Fibroblast of skin of left biceps (primary cell): ENCODE measurements at regions not wholly inside any gene's neighbourhood (a gene's known extent, or its start where the extent isn't known, plus 50 kb on each side); places are given as distances from the start of the nearest gene placed in this dataset.
A peak's percentile ranks its signal among the peaks of the same experiment; 100 is the strongest.

Source experiments
- DNase-seq, 2 experiments: peaks; one replicate each; pipeline ENCODE4 v3.0.0-alpha.2; 2013; ENCODE audit warnings: low read depth in 2 of 2

DNA sequence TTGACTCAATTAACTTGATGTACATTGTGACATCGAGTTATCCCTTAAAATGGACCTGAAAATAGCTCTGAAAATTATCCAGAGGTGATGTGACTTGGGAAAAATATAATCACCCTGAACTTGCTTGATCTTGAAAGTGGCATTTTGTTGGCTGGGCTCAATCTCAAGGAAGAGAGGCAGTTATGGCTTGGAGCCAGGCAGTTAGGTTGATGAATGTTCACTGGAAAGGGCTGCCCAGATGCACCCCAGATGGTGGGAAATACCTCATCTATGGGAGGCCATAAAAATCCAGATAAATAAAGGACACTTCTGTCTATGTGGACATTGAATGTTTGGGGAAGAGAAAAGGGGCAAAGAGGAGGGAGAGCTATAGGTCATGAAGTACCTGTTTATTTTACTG lies 55.7 kb upstream of the OR5AN1 start:
- DNase-seq = no peak

DNA sequence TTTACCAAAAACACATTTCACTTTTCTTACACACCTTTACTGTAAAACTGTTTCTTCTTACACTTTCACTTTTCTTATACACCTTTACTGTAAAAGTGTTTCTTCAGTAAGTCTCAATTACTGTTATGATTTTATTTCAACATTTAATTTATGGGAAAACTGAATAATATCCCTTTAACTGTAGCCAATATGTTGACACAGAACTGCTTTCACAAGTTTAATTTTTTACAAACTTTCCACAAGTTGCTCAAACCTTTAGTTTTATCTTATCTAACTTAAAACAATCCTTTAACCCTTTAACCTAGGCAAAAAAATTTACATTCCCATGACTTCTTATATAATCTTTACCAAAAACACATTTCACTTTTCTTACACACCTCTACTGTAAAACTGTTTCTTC lies 63.3 kb upstream of the OR5AN1 start:
- no peak for DNase-seq

DNA sequence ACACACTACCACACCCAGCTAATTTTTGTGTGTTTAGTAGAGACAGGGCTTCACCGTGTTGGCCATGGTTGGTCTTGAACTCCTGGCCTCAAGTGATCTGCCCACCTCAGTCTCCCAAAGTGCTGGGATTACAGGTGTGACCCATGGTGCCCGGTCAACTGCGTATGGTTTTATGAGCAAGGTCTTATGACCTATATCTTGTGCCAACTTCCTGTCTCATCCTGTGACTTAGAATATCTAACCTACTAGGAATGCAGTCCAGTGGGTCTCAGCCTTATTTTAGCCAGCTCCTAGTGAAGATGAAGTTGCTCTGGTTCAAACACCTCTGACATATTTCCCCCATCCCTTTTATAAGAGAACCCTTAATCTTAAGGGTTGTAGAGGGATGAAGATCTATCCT lies 66.1 kb upstream of the OR5AN1 start:
- no peak for DNase-seq

DNA sequence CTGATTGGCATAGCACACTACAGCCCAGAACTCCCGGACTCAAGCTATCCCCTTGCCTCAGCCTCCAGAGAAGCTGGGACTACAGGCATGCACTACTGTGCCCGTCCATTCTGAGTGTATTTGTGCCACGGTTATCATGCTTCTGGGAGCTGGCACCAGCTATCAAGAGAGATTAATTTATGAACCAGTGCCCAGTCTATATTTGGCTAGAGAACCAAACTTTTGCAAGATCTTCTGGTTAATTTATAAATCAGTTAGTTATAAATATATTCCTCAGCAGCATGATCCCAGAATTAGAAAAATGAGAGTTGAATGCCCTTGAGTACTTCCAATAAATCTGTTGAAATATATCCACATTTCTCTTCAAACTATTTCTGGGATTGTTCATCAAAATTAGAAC lies 67.5 kb upstream of the OR5AN1 start:
- no peak for DNase-seq

DNA sequence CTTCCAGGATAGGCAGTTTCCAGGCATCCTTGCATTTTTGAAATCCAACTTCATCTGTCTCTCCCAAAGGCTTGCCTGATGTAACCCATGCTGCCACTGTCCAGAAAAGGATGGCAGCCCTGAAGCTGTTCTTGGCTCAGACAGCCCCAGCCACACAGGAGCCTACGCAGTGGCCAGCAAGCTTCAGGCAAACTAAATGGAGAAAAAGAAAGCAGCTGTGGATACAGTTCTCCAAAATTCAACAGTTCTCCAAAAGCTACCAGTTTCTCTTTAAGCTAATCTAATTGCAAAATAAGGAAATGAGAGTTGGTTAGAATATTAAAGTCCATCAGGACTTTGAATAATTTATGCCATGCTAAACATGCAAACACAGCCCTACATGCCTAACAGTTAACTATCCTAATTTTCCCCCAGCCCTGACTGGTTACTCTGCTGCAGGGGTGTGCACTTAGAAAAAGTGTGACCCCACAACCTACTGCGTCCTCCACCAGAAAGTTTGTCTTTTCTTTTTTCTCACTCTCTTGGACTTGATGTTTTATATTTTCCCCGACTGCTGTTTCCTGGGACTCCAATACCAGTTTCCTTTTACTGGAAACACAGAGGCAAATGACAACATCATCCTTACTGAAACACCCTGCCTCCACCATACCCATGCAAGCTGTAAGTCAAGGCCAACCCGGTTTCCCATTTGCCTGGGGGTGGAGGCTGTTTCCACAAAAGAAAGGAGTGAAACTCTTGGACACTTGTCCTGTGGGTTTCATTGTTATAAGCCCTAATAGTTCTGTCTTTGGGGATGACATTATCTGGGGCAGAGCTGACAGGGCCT lies 69.1 kb upstream of the OR5AN1 start:
- no peak for DNase-seq

DNA sequence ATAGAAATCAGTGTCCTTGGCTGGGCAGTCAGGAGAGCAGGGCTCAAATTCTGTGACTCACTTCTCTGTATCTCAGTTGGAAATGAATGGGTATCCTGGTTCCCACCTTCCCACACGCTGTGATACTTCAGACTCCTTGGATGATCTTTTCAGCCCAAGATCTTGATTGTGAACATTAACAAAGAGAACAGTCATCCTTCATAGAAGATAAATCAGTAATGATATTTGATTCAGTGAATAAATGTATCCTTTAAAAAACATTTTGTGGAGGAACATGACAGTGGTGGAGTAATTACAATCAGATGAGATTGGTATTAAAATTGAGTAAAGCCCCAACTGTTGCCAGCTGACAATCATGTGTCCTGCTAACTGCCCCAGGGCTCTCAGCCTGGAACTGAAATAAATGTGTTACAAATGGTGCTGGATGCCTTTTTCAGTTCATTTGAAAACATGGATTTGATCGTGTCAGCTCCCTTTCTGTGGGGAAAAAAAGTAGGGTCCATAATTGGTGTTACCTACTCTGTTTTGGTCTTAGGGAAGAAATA lies 72.9 kb upstream of the OR5AN1 start:
- no peak for DNase-seq

DNA sequence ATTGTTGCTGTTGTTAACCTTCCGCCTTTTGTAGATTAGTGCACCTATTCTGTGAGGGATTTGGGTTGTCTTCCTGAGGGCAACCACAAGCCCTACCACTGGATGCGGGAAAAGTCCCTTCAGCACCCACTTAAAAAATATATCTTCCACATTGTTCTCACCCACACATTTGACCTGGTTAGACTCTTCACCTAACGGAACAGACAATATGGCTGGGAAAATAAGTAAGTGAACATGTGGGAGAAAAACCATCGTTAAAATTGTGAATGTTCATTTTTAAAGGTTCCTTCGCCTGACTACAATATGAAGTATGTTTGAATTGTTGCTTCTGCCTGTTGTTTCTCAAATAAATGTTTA lies 72.0 kb upstream of the MPEG1 start:
- DNase-seq = no peak

DNA sequence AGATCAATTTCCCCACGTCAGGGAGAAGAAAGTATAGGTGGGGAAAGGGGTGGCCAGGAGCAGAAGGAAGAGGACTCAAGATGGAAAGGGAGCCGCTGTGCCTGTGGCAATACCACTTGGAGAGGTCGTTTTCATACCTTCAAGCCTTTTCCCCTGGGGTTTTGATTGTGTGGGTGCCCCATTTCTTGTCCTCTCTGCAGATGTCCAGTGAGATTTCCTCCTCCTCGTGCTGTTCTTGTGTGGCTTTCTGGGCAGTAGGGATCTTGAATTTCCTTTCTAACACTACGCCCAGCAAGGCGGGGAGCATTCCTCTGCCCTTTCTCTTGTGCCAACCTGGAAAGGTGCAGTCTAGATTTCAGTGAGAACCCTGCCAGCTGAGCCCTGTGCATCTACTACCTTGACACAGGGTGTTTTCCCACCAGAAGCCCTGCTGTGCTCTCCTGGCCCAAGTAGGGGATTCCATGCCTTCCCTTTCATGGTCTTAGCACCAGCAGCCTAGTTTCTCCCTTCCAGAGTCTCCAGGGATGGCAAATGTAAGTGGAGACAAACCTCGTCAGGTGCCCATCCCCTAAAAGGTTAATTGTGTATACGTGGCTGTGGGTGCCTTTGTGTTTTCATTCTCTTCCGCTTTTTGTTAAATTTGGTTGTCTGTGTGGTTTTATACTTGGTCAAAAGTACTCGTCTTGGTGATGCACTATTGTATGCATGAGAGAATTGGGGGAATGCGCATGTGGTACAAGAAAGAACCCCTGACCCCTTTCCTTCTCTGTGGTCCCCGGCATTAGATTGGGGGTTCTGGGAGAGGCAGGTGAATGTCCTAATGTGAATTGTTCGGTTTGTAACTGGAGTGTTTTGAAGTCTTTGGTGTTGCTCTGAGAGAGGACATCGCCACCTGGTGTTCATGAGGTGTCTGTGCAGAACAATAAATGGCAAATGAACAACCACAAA lies 71.4 kb upstream of the MPEG1 start:
- peak; percentile 5 to 11 for DNase-seq

DNA sequence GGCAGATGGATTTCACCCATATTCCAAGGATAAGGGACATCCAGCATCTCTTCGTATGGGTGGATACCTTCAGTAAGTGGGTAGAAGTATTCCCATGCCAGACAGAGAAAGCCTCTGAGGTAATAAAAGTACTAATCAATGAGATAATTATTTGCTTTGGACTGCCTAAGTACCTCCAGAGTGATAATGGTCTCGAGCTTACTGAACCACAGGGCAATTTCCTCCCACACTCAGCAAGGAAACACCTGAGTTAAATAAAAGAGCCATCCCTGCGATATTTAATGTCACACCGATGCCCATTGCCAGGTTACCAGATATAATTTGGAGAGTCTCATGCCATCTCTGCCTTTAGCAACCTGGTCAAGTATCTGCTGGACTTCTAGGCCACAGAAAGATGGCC lies 70.6 kb upstream of the MPEG1 start:
- no peak for DNase-seq

DNA sequence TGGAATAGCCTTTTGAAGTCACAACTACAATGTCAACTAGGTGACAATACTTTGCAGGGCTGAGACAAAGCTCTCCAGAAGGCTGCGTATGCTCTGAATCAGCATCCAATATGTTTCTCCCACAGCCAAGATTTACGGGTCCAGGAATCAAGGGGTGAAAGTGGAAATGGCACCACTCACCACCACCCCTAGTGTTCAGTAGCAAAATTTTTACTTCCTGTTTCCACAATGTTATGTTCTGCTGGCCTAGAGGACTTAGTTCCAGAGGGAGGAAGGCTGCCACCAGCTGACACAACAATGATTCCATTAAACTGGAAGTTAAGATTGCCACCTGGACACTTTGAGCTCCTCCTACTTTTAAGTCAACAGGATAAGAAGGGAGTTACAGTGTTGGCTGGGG lies 68.5 kb upstream of the MPEG1 start:
- no peak for DNase-seq

DNA sequence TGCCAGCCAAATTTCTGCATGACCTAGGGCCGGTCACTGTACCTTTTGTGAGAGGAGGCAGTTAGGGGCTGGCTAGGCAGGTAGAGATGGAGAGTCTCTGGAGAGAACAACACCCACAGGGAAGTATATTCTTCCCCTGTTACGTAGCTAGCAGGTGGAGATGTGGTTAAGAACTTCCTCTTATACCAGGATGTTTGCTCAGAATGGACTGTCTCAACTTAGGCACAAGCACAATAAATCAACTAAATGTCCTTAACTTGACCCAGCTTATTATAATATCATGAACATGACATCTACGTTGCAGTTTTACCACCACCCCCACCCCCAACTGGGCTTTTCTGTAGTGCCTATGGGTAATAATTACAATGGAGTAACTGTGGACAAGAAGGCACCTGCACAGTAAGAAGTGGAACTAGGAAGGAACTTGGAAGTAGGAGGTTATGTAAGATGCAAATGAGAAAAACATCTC lies 60.7 kb upstream of the MPEG1 start:
- no peak for DNase-seq

DNA sequence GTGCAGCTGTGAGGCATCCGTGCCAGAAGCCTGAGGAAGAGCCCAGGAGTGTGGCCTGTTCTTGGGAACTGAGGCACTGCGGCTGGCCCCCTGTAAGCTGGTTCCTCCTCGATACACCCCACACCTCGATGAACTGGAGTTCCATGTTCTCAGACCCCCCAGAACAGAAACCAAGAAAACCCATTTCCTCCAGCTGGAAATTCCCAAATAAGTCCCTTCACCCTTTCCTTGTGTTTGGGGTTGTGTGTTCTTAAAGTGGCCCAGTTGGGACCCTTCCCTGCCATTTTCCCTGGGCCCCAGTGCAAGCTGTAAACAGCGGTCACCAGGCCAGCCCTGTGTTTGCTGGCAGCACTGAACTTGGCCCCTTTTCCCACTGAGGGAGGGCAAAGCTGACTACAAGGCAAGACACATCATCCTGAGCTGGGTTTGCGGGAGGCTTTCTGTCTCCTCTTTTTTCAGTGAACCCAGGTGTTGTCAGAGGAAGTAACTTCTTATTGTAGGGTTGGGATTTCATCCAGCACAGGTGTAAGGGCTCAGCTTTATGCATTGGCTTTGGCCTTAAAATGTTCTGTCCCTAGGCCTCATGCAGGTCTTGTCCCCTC lies 60.1 kb upstream of the MPEG1 start:
- DNase-seq = no peak

DNA sequence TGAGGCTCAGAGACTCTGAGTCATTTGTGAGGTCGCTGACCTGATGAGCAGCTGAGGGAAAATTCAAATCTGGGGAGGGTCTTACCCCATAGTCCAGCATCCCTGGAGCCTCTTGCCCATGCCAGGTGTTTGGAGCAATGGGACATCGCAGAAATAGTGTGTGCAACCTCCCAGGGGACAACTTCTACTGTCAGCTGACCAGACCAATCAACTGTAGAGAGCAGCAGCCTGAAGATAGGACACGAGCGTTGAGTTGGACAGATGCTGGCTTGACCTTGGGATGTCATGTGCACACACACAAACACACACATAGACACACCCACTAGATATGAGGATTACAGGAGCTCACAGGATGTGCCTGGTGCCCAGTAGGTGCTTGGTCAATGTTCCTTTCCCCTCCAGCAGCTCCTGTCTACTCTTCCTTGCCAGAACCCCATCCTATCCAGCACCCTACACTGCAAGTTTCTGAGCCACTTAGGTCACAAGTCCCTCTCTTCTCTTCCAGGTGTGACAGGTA lies 59.1 kb upstream of the MPEG1 start:
- no peak for DNase-seq

DNA sequence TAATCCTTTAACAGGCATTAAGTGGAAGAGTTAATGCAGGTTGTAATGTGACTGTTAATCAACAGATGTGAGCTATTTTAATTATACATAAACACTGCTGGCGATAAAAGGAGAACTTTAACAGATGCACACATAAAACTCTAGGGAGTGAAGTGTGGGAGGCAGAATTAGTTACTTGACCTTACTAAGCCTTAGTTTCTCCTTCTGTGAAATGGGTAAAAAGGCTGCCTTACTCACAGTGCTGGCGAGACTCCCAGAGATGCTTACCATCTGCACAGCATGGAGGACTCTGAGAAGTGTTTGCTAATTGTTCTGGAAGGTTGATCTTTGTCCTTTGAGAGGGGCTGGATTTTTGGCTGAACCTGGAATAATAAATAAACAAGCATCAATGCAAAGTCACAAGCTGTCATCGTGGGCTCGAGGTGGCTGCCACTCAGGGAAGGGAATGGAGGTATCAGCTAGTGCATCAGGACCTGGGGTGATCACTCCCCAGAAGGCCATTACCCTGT lies 58.6 kb upstream of the MPEG1 start:
- DNase-seq = no peak

DNA sequence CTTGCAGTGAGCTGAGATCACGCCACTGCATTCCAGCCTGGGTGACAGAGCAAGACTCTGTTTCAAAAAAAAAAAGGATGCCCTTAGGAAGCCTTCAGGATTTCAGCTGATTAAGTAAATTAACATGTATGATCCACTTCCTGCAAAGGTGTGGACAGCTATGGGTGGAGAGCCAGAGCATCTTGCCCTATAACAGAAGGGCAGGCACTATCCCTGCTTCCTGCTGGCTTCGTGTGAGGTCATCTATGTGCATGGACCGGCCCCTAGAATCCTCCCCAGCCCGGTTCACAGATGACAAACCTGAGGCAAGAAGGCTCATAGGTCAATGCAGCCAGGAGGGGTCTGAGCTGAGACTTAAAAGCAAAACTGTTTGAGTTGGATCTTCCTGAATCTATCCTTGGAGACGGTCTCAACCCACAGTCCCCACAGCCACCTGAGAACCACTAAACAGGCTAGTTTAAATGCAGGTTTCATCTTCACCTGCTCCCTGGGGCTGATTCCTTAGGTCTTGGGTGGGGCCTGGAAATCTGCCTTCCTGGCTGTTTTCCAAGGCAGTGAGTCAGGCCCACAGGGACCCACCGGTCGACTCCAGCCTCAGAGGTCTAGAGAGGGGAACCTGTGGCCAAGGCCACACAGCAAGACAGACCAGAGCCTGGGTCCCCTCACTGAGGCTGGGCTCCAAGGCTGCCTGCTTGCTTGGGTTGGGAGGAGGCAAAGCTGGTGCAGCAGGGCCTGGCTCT lies 55.2 kb upstream of the MPEG1 start:
- no peak for DNase-seq

DNA sequence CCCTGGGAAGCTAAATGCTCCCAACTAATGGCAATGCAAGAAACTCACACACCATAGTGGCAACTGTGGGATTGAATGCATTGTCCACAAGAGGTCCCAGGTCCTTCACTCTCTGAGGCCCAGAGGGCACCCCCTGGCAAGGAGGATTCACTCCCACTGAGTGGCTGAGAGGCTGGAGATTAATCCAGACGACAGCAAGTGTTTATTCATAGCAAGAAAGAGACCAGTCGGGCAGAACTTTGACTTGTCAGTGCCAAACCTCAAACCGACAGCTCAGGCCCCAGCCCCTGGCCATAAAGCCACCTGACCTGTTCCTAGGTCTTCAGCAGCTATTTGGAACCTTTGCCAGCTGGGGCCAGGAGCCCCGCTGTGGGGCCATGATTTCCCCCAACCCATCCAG lies 54.5 kb upstream of the MPEG1 start:
- no peak for DNase-seq

DNA sequence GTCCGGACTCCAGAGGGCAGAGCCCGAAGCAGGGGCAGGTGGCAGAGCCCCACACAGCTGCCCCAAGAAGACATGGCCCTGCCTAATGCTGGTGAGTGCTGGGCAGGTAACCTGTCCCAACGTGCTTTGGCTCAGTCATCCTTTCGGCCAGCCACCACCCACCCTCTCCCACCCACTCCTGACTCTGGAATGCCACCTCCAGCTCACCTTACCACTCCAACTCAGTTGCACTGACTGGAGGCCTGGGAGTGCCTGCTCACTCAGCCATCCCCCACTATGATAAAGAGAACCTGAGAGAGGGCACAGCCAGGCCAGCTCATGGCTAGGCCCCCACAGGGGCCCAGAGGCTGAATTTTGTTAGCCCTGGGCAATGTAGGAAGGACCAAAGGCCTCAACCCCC lies 53.8 kb upstream of the MPEG1 start:
- no peak for DNase-seq

DNA sequence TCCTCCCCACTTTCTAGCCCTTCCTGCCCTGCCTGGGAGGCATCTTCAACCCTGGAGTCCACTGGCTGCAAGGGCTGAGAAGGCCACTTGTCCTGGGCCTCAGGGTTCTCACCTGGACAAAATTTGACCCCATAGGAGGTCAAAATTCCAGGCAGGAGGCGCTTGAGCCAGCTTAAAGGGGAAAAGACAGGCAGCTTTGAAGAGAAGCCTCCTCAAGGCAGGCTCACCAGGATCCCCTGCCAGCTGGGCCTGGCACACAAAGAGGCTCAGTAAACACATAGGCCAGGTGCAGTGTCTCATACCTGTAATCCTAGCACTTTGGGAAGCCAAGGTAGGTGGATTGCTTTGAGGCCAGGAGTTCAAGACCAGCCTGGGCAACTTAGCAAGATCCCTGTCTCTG lies 53.0 kb upstream of the MPEG1 start:
- no peak for DNase-seq

DNA sequence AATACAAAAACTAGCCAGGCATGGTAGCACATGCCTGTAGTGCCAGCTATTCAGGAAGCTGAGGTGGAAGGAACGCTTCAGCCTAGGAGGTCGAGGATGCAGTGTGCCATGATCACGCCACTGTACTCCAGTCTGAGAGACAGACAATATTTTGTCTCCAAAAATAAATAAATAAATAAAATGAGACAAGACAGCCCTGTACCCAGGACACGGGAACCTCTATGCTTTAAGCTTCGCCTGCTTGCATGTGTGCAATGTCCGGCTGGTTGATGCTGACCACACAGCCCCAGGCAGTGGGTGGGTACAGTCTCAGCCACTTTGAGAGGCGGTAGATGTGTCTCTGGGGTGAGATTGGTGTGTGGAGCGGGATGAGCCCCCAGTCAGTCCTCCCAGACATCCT lies 52.0 kb upstream of the MPEG1 start:
- DNase-seq = no peak

DNA sequence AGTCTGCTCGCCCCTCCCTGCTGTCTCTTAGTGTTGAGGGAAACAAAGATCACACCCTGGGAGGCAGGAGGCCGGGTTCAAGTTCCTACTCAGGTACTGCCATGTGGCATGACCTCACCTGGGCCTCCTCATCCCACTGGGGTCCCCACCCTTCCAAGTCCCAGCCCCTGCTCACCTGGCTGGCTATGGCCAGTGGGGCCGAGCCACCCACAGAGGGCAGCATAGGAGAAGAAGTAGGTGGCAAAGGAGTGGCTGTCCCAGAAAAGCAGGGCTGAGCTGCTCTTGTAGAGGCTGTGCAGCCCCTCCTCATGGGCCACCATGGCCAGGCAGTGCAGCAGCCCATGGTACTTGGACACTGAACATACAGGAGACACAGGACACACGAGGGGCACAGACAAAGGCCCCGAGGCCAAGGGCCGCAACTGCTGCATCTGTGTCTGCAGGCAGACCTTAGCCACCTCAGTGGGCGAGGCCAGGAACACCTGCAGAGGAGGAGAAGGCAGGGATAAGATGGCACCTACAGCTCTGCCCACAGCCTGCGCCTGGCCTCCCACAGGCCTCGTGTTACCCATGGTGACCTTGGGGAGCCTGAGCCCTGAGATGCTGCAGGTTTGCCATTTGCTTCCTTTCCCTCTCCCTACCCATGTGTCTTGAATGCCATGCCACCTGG lies 50.6 kb upstream of the MPEG1 start:
- no peak for DNase-seq
